ENCODE measurements at regions not wholly inside any gene's neighbourhood (a gene's known extent, or its start where the extent isn't known, plus 50 kb on each side); places are given as distances from the start of the nearest gene placed in this dataset.

DNA sequence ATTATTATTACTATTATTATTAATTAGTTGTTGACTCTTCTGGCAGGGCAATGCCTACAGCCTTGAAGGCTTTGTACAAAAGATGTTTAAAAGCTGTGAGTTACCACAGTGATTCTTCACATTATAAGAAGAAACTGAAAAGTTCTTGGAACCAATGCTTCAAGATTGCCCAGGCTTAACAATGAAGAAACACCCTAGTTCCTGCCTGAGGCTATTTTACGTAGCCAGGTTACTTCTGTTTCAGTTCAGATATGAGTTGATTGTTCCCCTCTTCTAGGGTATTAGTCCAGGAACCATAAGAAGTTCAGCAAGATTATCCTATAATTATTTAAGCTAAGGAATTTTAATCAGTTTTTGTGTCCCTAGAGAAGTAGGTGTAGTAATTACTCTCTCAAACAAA is 154.6 kb upstream of the CDH12 start:
- TF ChIP-seq EZH2 (IDR thresholded peaks at IDR 0.05; ENCODE audit: low read length, unreplicated experiment) (no peak), EZH2phosphoT487 (IDR thresholded peaks at IDR 0.05; ENCODE audit: borderline replicate concordance, low read length) (no peak)
- TF ChIP-seq, protein P1, sequence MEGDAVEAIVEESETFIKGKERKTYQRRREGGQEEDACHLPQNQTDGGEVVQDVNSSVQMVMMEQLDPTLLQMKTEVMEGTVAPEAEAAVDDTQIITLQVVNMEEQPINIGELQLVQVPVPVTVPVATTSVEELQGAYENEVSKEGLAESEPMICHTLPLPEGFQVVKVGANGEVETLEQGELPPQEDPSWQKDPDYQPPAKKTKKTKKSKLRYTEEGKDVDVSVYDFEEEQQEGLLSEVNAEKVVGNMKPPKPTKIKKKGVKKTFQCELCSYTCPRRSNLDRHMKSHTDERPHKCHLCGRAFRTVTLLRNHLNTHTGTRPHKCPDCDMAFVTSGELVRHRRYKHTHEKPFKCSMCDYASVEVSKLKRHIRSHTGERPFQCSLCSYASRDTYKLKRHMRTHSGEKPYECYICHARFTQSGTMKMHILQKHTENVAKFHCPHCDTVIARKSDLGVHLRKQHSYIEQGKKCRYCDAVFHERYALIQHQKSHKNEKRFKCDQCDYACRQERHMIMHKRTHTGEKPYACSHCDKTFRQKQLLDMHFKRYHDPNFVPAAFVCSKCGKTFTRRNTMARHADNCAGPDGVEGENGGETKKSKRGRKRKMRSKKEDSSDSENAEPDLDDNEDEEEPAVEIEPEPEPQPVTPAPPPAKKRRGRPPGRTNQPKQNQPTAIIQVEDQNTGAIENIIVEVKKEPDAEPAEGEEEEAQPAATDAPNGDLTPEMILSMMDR (conservative IDR thresholded peaks at IDR 0.05; ENCODE audit: low read depth, low read length) = no peak

All from PC-3 (cell line).